GM12873 (cell line): ENCODE measurements at regions not wholly inside any gene's neighbourhood (a gene's known extent, or its start where the extent isn't known, plus 50 kb on each side); places are given as distances from the start of the nearest gene placed in this dataset.

Experiments
- TF ChIP-seq, protein P1 (sequence below): IDR thresholded peaks from 2 replicates; pipeline ENCODE4 v1.5.1; 2012; ENCODE audit warnings: low read depth, mild to moderate bottlenecking, moderate library complexity, low read length, control low read depth; ENCODE audit not compliant: insufficient read depth; ENCODE audit errors: missing control alignments

DNA sequence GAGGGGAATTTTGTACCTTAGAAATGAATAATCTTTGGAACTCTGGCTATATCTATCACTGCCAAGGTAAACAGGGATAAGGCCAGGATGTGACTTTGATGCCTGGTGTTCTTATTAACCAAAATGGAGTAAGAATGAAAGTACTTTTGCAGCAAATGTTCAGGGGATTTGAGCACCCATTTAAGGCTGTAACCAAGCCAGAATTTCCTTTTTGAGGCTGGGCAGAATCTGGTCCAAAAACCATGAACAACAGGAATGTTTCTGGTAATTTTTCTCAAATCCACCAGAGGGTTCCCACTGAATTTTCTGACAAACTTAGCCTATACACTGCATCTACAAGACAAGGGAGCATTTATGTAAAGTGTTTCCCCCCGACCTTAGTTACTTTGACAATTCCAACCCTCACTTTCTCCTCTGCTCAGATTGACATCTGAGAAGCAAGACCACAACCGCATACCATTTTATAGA lies 120.6 kb downstream of the BAMBI start:
- TF ChIP-seq, protein P1, sequence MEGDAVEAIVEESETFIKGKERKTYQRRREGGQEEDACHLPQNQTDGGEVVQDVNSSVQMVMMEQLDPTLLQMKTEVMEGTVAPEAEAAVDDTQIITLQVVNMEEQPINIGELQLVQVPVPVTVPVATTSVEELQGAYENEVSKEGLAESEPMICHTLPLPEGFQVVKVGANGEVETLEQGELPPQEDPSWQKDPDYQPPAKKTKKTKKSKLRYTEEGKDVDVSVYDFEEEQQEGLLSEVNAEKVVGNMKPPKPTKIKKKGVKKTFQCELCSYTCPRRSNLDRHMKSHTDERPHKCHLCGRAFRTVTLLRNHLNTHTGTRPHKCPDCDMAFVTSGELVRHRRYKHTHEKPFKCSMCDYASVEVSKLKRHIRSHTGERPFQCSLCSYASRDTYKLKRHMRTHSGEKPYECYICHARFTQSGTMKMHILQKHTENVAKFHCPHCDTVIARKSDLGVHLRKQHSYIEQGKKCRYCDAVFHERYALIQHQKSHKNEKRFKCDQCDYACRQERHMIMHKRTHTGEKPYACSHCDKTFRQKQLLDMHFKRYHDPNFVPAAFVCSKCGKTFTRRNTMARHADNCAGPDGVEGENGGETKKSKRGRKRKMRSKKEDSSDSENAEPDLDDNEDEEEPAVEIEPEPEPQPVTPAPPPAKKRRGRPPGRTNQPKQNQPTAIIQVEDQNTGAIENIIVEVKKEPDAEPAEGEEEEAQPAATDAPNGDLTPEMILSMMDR, result no peak

DNA sequence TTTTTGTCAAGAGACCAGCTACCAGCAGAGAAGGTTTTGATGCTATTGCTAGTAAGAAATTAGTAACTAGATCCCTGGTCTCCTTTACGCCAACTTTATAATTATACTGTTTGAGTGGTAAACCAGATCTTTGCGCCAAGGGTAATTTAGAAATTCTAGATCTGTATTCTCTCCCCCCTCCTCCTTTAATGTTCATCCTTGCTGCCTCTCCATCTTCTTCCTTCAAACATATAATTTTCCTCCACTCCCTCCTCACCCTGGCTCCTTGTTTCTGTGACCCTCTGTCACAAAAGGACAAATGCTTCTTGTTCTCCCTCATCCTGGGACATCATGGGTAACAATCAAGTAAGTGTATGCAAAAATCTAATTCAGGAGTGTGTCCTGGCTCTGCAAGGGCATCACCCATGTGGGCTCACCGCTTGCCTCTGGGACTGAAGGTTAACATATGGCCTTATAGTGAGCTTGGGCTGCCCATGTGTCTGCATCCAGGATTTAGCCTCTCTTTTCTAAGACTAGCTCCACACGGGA lies 121.2 kb downstream of the BAMBI start:
- TF ChIP-seq, protein P1, result no peak

DNA sequence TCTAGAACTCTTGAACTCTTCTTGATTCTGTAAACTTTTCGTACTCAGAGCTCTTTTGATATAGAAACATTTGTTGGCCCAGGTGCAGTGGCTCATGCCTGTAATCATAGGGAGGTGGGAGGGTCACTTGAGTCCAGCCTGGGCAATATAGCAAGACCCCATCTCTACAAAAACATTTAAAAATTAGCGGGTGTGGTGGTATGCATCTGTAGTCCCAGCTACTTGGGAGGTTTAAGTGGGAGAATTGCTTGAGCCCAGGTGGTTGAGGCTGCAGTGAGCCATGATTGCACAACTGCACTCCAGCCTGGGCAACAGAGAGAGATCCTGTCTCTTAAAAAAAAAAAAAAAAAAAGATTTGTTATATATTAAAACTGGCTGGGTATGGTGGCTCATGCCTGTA lies 121.6 kb downstream of the BAMBI start:
- TF ChIP-seq, protein P1, result no peak

DNA sequence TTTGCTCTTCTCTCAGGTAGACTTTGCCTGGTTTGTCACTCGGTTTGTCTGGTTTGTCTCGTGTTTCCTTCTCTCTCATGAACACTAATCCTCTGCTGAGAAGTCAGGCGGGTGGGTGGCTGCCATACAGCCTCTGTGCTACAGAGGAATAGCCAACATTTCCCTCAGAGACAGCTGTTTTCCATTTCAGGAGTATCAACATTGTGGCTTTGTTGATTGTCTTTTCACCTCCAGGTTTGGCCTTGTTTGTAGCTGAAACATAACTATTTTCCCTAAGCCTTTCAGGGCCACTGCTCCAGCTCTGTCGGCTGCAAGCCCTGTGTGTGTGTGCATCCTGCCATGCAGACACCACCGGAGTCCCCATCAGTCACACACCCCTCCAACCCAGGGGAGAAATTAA lies 122.8 kb downstream of the BAMBI start:
- TF ChIP-seq, protein P1, result no peak

DNA sequence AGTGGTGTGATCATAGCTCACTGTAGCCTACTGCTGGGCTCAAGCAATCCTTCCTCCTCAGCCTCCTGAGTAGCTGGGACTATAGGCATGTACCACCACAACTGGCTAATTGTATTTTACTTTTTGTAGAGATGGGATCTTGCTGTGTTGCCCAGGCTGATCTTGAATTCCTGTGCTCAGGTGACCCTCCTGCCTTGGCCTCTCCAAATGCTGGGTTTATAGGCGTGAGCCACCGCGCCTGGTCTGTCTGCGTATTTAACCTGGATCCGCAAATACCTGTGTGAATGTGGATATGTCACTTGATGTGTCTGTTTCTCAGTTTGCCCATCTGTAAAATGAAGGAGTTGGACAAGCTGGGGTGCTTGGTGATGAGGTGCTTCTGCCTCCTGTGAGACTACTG lies 123.9 kb downstream of the BAMBI start:
- TF ChIP-seq, protein P1, result no peak

DNA sequence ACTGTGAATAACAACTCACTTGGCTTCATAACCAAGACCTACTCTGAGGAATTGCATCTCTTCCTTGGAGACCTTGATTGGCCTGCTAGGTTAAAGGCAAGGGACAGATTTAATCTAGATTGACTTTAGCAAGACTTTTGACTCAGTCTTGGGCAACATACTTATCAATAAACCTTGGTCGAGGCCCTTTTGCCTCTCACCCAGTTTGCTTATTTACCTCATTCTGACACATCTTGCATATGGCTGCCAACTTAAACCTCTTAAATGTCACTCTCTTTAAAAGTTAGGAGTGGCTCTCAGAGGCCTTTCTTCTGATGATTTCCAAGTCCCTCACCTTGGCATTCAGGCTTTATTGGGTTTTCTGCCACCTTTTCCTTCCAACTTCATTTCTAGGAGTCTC lies 124.5 kb downstream of the BAMBI start:
- TF ChIP-seq, protein P1, result no peak

DNA sequence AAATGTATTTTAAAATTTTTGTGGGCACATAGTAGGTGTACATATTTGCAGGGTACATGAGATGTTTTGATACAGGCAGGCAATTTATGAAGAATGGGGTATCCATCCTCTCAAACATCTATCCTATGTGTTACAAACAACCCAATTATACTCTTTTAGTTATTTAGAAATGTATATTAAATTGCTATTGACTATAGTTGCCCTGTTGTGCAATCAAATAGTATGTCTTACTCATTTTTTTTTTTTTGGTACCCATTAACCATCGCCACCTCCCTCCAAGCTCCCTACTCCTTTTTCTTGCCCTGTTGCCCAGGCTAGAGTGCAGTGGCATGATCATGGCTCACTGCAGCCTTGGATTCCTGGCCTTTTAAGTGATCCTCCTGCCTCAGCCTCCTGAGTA lies 128.1 kb downstream of the BAMBI start:
- TF ChIP-seq, protein P1, result no peak
